Activated T-cell treated with anti-CD3 and anti-CD28 coated beads for 24 hours (primary cell): ENCODE measurements at regions not wholly inside any gene's neighbourhood (a gene's known extent, or its start where the extent isn't known, plus 50 kb on each side); places are given as distances from the start of the nearest gene placed in this dataset.

Experiments used
- DNase-seq: peaks from one replicate; pipeline ENCODE4 v3.0.0-alpha.2; 2020; ENCODE audit warnings: low read depth

GRCh38 chr1:222911866-222912265 is 97.0 kb downstream of the DISP1 start:
- DNase-seq, result no peak

- DNase-seq, result no peak
Observed at GRCh38 chr1:222912730-222913129, 97.9 kb downstream of the DISP1 start.

DNA sequence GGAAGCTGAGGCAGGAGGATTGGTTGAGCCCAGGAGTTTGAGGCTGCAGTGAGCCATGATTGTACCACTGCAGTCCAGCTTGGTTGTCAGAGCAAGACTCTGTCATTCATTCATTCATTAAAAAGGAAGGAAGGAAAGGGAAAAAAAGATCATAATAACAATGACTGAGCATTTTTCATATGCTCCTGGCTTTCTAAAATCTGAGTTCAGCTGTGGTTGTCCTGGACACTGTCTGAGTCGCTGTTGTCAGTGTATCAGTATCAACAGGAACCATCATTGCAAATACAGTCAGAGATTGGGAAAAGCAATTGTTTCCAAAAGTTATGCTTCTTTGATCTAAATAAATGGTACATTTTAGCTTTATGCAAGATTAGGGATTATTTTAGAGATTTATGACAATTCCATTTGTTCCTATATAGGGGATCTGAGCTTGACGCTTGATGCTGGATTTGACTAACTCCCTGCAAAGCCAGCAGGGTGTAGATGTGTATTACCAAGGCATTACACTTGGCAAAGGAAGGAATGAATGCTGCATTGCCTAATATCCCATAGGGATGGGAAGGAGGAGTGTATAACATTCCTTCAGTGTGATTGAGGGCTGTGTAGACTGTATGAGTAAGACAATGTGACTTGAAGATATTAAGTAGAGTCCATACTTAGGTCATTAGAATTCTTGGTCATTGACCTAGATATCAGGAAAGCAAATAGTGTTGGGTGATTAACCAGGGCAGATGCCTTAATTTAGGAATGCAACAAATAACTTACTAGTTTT is 100.2 kb downstream of the DISP1 start:
- no peak for DNase-seq

DNA sequence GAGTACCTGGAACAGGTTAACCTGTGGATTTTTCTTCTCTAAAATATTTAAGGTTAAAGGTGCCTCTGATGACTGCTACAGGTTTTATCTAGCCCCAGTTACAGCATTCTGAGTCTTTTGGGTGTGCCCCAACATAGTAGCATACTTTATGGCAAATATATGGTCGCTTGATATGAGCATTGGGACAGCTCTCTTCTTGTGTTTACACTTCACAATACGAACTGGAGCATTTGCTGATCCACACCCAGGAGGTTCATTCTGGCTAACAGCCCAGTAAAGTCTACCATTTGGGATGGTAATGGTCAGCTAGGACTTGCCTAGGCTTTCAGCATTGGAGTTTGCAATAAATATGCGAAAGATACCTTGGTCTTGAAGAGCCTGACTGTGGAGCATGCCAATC is 101.3 kb downstream of the DISP1 start:
- no peak for DNase-seq

GRCh38 chr1:222918801-222919477 is 104.1 kb downstream of the DISP1 start:
- DNase-seq, result no peak

DNA sequence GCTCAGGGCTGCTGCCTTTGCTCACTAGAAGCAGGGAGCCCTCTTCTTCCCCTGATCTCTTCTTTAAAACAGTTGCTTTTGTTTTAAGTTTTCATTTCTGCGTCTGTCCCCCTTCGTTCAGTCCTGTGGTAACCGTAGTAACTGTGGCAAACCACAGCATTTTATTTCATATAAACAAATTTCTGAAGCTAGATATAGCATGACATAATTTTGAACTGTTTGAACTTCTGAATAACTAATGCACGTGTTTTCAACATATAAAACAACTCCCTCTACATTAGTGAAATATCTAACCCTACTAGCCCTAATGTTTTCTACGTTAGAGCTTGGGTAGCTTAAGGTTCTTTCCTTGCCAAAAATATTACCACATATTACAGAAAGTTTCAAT is 104.6 kb downstream of the DISP1 start:
- no peak for DNase-seq

GRCh38 chr1:222920169-222920568 is 105.3 kb downstream of the DISP1 start:
- DNase-seq, result no peak

- DNase-seq, result no peak
Observed at GRCh38 chr1:222921945-222922344, 107.1 kb downstream of the DISP1 start.

DNA sequence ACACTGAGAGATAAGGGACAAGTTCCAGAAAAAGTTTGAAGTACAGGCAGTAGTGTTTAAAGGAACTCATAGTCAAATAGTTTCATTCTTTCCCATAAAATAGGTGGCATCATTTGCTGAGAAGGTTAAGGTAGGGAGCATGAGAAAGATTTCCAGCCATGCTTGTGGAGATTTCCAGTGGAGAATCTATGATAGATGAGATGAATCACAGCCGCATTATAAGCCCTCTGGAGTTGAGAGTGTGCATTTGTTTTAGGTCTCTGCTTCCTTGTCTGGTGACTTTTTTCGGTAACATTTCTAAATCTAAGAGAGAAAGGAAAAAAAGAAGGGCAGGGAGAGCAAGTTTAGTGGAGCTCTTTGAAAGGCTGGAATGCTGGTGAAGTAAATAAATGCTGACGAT is 108.7 kb downstream of the DISP1 start:
- no peak for DNase-seq

DNA sequence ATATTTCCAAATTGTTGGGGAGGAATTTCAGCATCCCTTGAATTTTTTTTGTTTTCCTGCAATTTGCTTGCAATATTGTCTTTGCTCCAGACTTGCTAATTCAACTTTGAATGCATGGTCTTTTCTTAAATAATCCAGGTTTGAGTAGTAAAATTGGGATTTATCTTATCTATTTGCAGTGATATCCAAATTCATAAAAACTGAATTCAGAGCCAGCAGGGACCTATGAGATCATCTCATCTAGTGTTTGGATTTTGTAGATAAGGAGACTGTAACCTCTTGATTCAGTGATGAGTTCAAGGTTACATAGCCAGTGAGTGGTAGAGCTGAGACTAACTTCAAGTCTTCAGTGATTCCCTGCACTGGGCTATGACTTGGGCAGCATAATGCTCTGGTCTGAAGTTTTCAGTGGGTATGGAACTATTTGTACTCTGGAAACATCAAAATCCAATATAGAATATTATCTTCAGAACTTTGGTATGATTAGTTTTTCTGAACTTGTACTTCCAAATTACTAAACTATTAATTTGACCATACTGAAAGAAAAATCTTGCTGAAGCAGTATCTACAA is 109.4 kb downstream of the DISP1 start:
- DNase-seq, result no peak

GRCh38 chr1:222926566-222926965 is 111.7 kb downstream of the DISP1 start:
- DNase-seq, result no peak

DNA sequence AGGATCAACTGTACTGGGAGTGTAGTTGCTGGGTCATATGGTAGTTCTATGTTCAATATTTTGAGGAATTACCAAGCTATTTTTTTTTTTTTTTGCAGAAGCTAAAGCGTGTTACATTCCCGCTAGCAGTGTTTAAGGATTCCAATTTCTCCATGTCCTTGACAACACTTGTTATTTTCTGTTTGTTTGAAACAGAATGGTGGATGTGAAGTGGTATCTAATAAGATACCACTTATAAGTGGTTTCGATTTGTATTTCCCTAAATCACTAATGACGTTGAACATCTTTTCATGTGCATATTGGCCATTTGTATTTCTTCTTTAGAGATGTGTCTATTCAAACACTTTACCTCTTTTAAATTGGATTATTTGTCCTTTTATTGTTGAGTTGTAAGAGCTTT is 112.2 kb downstream of the DISP1 start:
- DNase-seq, result no peak

DNA sequence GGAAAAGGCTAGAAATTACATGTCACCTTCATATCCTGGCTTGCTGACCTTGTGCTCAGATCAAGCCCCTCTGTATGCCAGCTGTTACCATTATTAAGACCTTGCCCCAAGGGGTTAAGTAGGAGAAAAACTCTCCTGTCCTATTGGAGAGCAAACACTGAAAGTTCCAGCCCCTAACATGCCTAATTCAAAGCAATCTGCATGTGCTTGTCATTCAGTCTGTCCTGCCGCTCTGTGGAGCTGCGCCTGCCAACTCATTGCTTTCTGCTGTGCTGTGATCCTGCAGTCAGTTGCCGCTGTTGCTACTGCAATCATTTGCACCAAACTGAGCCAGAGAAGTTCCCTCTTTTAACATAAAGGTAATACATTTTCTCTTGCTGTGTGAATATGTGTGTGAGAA is 113.4 kb downstream of the DISP1 start:
- no peak for DNase-seq

GRCh38 chr1:222930070-222930469 is 115.2 kb downstream of the DISP1 start:
- DNase-seq, result no peak

DNA sequence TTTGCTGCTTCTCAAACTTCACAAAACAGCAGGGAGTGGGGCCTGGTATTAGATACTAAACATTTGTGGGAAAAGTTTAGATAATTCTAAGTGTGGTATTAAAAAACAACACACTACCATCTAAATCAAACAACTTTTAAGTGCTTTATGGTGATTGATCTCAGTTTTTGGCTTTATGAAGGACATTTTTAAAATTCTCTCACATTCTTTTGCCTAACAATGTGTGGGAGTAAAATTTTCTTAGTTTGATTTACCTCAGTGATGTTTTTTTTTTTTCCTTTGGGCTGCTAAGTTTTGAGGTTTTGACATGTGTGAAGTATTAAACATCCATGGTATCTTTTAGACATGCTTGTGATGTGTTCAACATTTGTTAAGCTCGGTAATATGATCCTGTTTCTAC is 116.2 kb downstream of the DISP1 start:
- DNase-seq, result no peak

DNA sequence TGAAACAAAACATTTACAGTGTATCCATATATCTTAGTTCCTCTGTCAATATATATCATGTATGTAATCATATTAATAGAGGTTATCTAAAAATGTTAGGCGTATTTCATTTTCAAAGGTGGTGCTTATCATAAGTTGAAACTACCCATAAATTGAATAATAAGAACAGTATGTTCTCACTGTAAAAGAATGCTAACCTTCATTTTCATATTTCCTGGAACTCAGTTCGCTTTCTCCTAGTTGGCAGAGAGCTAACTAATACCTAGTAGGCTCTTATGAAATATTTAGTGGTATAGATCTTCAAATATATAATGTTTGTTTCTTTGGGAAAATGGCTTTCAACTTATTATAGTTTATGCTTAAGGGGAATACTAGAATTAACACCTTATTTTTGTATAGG is 118.4 kb downstream of the DISP1 start:
- DNase-seq, result no peak

DNA sequence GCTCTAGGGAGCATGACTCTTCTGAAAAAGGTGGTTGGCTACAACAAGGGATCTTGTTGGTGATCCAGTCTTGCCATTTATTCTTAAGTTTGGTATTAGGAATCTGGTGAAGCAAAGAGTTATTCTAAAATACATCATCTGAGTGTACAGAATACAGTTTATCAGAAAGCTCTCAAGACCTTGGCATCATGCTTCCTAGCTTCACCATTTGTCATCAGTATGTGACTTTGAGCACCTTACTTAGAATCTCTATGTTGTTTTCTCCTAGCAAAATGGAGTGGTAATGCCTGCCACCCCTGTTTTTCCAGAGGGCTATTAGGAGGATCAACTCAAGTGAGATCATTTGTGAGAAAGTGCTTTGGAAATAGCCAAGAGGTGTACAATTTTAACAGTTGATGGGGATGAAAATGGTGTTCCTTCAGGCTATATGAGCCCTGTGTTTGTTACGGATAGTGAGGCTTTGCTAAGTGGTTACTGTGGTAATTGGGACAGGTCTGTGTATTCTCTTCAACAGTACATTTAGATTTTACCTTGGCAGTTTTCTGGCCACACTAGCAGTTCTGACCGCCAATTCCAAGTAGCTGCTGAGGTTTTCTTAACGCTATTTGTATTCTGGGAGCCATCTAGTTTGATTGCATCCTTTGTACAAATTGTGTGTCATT is 120.5 kb downstream of the DISP1 start:
- no peak for DNase-seq

- DNase-seq, result no peak
Observed at GRCh38 chr1:222936042-222936441, 121.2 kb downstream of the DISP1 start.

DNA sequence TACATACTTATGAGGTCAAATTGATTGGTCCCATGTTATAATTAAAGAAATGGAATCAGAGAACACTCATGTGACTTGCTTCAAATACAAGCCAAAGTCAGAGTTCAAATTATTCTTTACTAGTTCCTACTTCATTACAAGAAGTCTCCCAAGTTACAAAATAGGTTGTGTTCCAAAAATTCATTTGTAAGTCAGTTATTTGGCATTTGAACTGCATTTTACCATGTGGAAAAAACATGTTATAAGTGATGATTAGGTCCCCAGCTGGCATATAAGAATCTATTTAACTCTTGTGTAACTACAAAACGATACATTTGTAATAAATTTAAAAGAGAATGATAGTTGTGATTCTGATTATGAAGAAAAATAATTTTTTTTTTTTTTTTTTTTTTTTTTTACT is 124.1 kb downstream of the DISP1 start:
- DNase-seq, result no peak

- no peak for DNase-seq
Observed at GRCh38 chr1:222940095-222940494, 125.3 kb downstream of the DISP1 start.

GRCh38 chr1:222940906-222941305 is 126.1 kb downstream of the DISP1 start:
- DNase-seq, result no peak

DNA sequence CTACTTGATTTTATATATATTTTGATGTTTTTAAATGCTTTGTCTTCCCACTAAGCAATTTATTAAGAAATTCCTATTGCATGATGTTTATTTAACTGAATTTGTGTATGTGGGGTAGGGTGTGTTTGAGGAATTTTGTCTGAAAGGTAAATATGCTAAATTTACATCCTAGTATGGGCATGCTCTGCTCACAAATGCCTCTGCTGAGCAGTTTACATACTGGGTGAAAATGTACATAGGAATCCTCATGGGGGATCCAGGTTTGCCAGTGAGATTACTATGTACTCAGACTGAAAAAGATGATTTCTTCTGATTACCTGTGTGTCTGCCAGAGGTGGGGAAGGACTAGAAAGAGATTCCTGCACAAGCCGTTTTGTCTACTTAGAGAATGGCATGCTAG is 126.6 kb downstream of the DISP1 start:
- no peak for DNase-seq

- no peak for DNase-seq
Observed at GRCh38 chr1:222946436-222946835, 131.6 kb downstream of the DISP1 start.
